Common myeloid progenitor, CD34-positive (primary cell): ENCODE measurements at regions not wholly inside any gene's neighbourhood (a gene's known extent, or its start where the extent isn't known, plus 50 kb on each side); places are given as distances from the start of the nearest gene placed in this dataset.
"Not testable (repeated sequence)": the region's sequence is repeated elsewhere in the genome, so short reads cannot be mapped to it uniquely, and the experiment has no call there.

Experiments
- CTCF ChIA-PET: fragments of 350-600 bp; sonication (Branson Sonifier 250); formaldehyde crosslinking; loops from one replicate; lab custom pipeline; 2021; ENCODE audit warnings: antibody characterized with exemption; lab: Charles Lee
- POLR2A ChIA-PET: fragments of 350-600 bp; sonication (Branson Sonifier 250); formaldehyde crosslinking; loops from one replicate; lab custom pipeline; 2021; ENCODE audit warnings: antibody characterized with exemption; lab: Charles Lee
- DNase-seq, 3 donors: peaks; one replicate each; pipeline versions ENCODE4 v3.0.0 to v3.0.0-alpha.2; 2013
- H3K27ac ChIP-seq, 2 experiments: 1 replicate in 1 of 2; 2 replicates in 1 of 2; pipeline ENCODE4 v1.7.0; 2013; ENCODE audit warnings: inconsistent platforms in 2 of 2, low read length in 2 of 2, mild to moderate bottlenecking in 2 of 2, low read depth in 1 of 2, moderate library complexity in 1 of 2; ENCODE audit not compliant: severe bottlenecking in 2 of 2, insufficient read depth in 1 of 2, poor library complexity in 1 of 2
- H3K27me3 ChIP-seq, 5 experiments: replicated peaks in 2 of 5; 1 replicate in 3 of 5; 2 replicates in 2 of 5; pipeline versions ENCODE4 v1.6.1 to v1.7.0; 2013; ENCODE audit warnings: low read length in 4 of 5, mild to moderate bottlenecking in 2 of 5, moderate library complexity in 2 of 5, inconsistent platforms in 1 of 5; ENCODE audit not compliant: insufficient read depth in 5 of 5, control insufficient read depth in 4 of 5
- H3K36me3 ChIP-seq, 4 experiments: 1 replicate in 2 of 4; 2 replicates in 2 of 4; pipeline versions ENCODE4 v1.6.1 to v1.7.0; 2013; ENCODE audit warnings: low read length in 3 of 4, control low read depth in 1 of 4, mild to moderate bottlenecking in 1 of 4; ENCODE audit not compliant: control insufficient read depth in 4 of 4, insufficient read depth in 4 of 4
- H3K4me1 ChIP-seq, 4 experiments: 1 replicate in 3 of 4; 2 replicates in 1 of 4; pipeline versions ENCODE4 v1.6.1 to v1.7.1; 2013; ENCODE audit warnings: low read length in 3 of 4, mild to moderate bottlenecking in 3 of 4, control low read depth in 1 of 4, inconsistent platforms in 1 of 4, moderate library complexity in 1 of 4; ENCODE audit not compliant: control insufficient read depth in 4 of 4, insufficient read depth in 4 of 4; ENCODE audit errors: control extremely low read depth in 1 of 4
- H3K4me3 ChIP-seq, 7 experiments: 1 replicate in 4 of 7; 2 replicates in 3 of 7; pipeline versions ENCODE4 v1.5.1 to v1.7.0; 2013; ENCODE audit warnings: mild to moderate bottlenecking in 7 of 7, low read length in 6 of 7, moderate library complexity in 6 of 7, inconsistent platforms in 2 of 7, low read depth in 2 of 7, control low read depth in 1 of 7; ENCODE audit not compliant: insufficient read depth in 4 of 7, control insufficient read depth in 1 of 7; ENCODE audit errors: extremely low read depth in 1 of 7
- H3K9me3 ChIP-seq, 5 experiments: 1 replicate in 4 of 5; 2 replicates in 1 of 5; pipeline versions ENCODE4 v1.6.1 to v1.7.1; 2013; ENCODE audit warnings: low read length in 4 of 5, mild to moderate bottlenecking in 2 of 5, inconsistent platforms in 1 of 5, low read depth in 1 of 5, moderate library complexity in 1 of 5; ENCODE audit not compliant: control insufficient read depth in 4 of 5, insufficient read depth in 2 of 5; ENCODE audit errors: control extremely low read depth in 1 of 5
- whole genome bisulfite sequencing: methylation state at CpG from one replicate; pipeline ENCODE4 v1.1.5; 2013; ENCODE audit not compliant: insufficient coverage; 5-methylcytosine and 5-hydroxymethylcytosine counted together

GRCh38 chr5:104843822-104844221 is 1281.2 kb upstream of the NUDT12 start:
- CTCF ChIA-PET: interaction anchor here (0.9 kb wide), 1 partner anchor 22 kb away, joined by 3 read pairs; no protein-coding TSS in a partner anchor
- 8% methylated on average over 2 of the region's 2 CpGs for WGBS
- POLR2A ChIA-PET: no interaction called here

GRCh38 chr5:104840284-104840683 is 1277.7 kb upstream of the NUDT12 start:
- no CpG with 5 or more reads among the region's 1 CpG for WGBS
- no peak for DNase-seq
- POLR2A ChIA-PET: interaction anchor here (0.6 kb wide), 1 partner anchor 37 kb away, joined by 3 read pairs; no protein-coding TSS in a partner anchor
- Histone ChIP-seq H3K4me1 (no peaks in the 10 kb centered on the region), H3K36me3 (no peaks in the 10 kb centered on the region), H3K27me3 (no peaks in the 10 kb centered on the region), H3K27ac (no peak overlapping the region), H3K9me3 (no peaks in the 10 kb centered on the region), H3K4me3 (no peak overlapping the region)
- CTCF ChIA-PET: no interaction called here

More at GRCh38 chr5:104843822-104844221, 1281.2 kb upstream of the NUDT12 start:
- DNase-seq: peak in 1 of 3 donors; percentile 2
- Histone ChIP-seq H3K27me3 (no peaks in the 10 kb centered on the region), H3K27ac (no peak overlapping the region), H3K4me3 (no peak overlapping the region), H3K9me3 (peaks cover 0 to 2% (median 0%) of the 10 kb centered on the region in 5 experiments), H3K36me3 (no peaks in the 10 kb centered on the region), H3K4me1 (no peaks in the 10 kb centered on the region)

- 100% methylated on average over 1 of the region's 3 CpGs for WGBS
- H3K9me3 ChIP-seq, H3K36me3 ChIP-seq, H3K4me3 ChIP-seq, CTCF ChIA-PET, H3K27ac ChIP-seq, H3K27me3 ChIP-seq, H3K4me1 ChIP-seq, POLR2A ChIA-PET, DNase-seq: not testable (repeated sequence)
Observed at GRCh38 chr5:104831515-104831914, 1268.9 kb upstream of the NUDT12 start.

- Histone ChIP-seq H3K4me3 (no peak overlapping the region), H3K36me3 (no peaks in the 10 kb centered on the region), H3K9me3 (no peaks in the 10 kb centered on the region), H3K27ac (no peak overlapping the region), H3K4me1 (no peaks in the 10 kb centered on the region), H3K27me3 (no peaks in the 10 kb centered on the region)
- DNase-seq: no peak
- ChIA-PET CTCF (interaction anchor here (1.2 kb wide), 1 partner anchor 22 kb away, joined by 3 read pairs; no protein-coding TSS in a partner anchor), POLR2A (no interaction called here)
Observed at GRCh38 chr5:104821606-104822005, 1259.0 kb upstream of the NUDT12 start.

- Histone ChIP-seq H3K27ac (no peak overlapping the region), H3K4me1 (no peaks in the 10 kb centered on the region), H3K4me3 (no peak overlapping the region), H3K27me3 (no peaks in the 10 kb centered on the region), H3K36me3 (no peaks in the 10 kb centered on the region), H3K9me3 (no peaks in the 10 kb centered on the region)
- CTCF ChIA-PET: no interaction called here
- WGBS: no CpG with 5 or more reads among the region's 1 CpG
- DNase-seq: no peak
- POLR2A ChIA-PET: no interaction called here
Observed at GRCh38 chr5:104817127-104817526, 1254.5 kb upstream of the NUDT12 start.

GRCh38 chr5:104815212-104815611 is 1252.6 kb upstream of the NUDT12 start:
- DNase-seq: no peak
- H3K9me3 ChIP-seq: peaks cover 0 to 2% (median 0%) of the 10 kb centered on the region in 5 experiments
- no peak overlapping the region for H3K27ac ChIP-seq
- H3K4me3 ChIP-seq: no peak overlapping the region
- no CpG with 5 or more reads among the region's 1 CpG for WGBS
- no peaks in the 10 kb centered on the region for H3K4me1 ChIP-seq
- CTCF ChIA-PET: no interaction called here
- POLR2A ChIA-PET: no interaction called here
- no peaks in the 10 kb centered on the region for H3K36me3 ChIP-seq
- H3K27me3 ChIP-seq: no peaks in the 10 kb centered on the region

GRCh38 chr5:104800440-104801048 is 1238.0 kb upstream of the NUDT12 start:
- Histone ChIP-seq H3K27ac (no peak overlapping the region), H3K4me1 (no peaks in the 10 kb centered on the region), H3K36me3 (no peaks in the 10 kb centered on the region), H3K9me3 (no peaks in the 10 kb centered on the region), H3K27me3 (no peaks in the 10 kb centered on the region), H3K4me3 (no peak overlapping the region)
- peak in 2 of 3 donors; percentile 1 for DNase-seq
- 71% methylated on average over 4 of the region's 4 CpGs for WGBS
- CTCF ChIA-PET: no interaction called here
- POLR2A ChIA-PET: no interaction called here
